ENCODE measurements at regions not wholly inside any gene's neighbourhood (a gene's known extent, or its start where the extent isn't known, plus 50 kb on each side); places are given as distances from the start of the nearest gene placed in this dataset.

GRCh38 chr6:109306733-109307132, 75.5 kb downstream of the CD164 start:
- H3K4me3 ChIP-seq (ENCODE audit: low read depth, low read length, poor library complexity, severe bottlenecking): no peak overlapping the region
- H3K79me2 ChIP-seq (ENCODE audit: insufficient read depth, low read depth, low read length): no peaks in the 10 kb centered on the region
- no peaks in the 10 kb centered on the region for H3K36me3 ChIP-seq (ENCODE audit: insufficient read depth, low read length)
- peaks cover 27% of the 10 kb centered on the region for H3K4me1 ChIP-seq (ENCODE audit: insufficient read depth, low read length, poor library complexity, severe bottlenecking)
- POLR2A ChIA-PET: no interaction called here
- H4K20me1 ChIP-seq (ENCODE audit: insufficient read depth, low read length): no peaks in the 10 kb centered on the region
- TF ChIP-seq CTCF (conservative IDR thresholded peaks at IDR 0.05; ENCODE audit: low read length) (no peak), EZH2phosphoT487 (IDR thresholded peaks at IDR 0.05; ENCODE audit: borderline replicate concordance, low read depth, low read length) (no peak)
- H3K9me3 ChIP-seq (ENCODE audit: low read length): no peaks in the 10 kb centered on the region
- intact Hi-C loops (cut with micrococcal nuclease; ENCODE audit: unreplicated experiment): no loop called here
- no peak overlapping the region for H3K4me2 ChIP-seq (ENCODE audit: low read length)
- H2AFZ ChIP-seq (ENCODE audit: low read length): no peak overlapping the region
- DNase-seq (ENCODE audit: low spot score): no peak
- no TSS peak for BruUV-seq (replicated peaks)
- H3K27ac ChIP-seq (ENCODE audit: low read depth, low read length, poor library complexity, severe bottlenecking): no peak overlapping the region
- H3K9me2 ChIP-seq (ENCODE audit: insufficient read depth, low read length): no peaks in the 10 kb centered on the region
- CTCF ChIA-PET (ENCODE audit: unreplicated experiment): no interaction called here

GRCh38 chr6:109305028-109305427, 77.2 kb downstream of the CD164 start:
- no peak for TF ChIP-seq EZH2phosphoT487 (IDR thresholded peaks at IDR 0.05; ENCODE audit: borderline replicate concordance, low read depth, low read length)
- peak overlapping the region; percentile 11 for H3K27ac ChIP-seq (ENCODE audit: low read depth, low read length, poor library complexity, severe bottlenecking)
- peak overlapping the region; percentile 68 for H3K4me2 ChIP-seq (ENCODE audit: low read length)
- H3K4me3 ChIP-seq (ENCODE audit: low read depth, low read length, poor library complexity, severe bottlenecking): no peak overlapping the region
- no peaks in the 10 kb centered on the region for H3K79me2 ChIP-seq (ENCODE audit: insufficient read depth, low read depth, low read length)
- H4K20me1 ChIP-seq (ENCODE audit: insufficient read depth, low read length): no peaks in the 10 kb centered on the region
- H3K36me3 ChIP-seq (ENCODE audit: insufficient read depth, low read length): no peaks in the 10 kb centered on the region
- intact Hi-C loops (cut with micrococcal nuclease; ENCODE audit: unreplicated experiment): no loop called here
- BruUV-seq (replicated peaks): no TSS peak
- H3K4me1 ChIP-seq (ENCODE audit: insufficient read depth, low read length, poor library complexity, severe bottlenecking): peaks cover 28% of the 10 kb centered on the region
- CTCF ChIA-PET (ENCODE audit: unreplicated experiment): interaction anchor here (1.2 kb wide), 1 partner anchor 8 kb away, joined by 3 read pairs; no protein-coding TSS in a partner anchor
- H3K9me2 ChIP-seq (ENCODE audit: insufficient read depth, low read length): no peaks in the 10 kb centered on the region
- DNase-seq (ENCODE audit: low spot score): no peak
- peak overlapping the region; percentile 81; the same call in 1 of the 2 replicates for H2AFZ ChIP-seq (ENCODE audit: low read length)
- H3K9me3 ChIP-seq (ENCODE audit: low read length): no peaks in the 10 kb centered on the region
- POLR2A ChIA-PET: interaction anchor here (0.6 kb wide), 1 partner anchor 1483 kb away, joined by 3 read pairs; no protein-coding TSS in a partner anchor

- Histone ChIP-seq H2AFZ (ENCODE audit: low read length) (peak overlapping the region; percentile 81), H3K79me2 (ENCODE audit: insufficient read depth, low read depth, low read length) (no peaks in the 10 kb centered on the region), H3K4me3 (ENCODE audit: low read depth, low read length, poor library complexity, severe bottlenecking) (peak overlapping the region; percentile 21), H3K4me2 (ENCODE audit: low read length) (peak overlapping the region; percentile 68), H3K27ac (ENCODE audit: low read depth, low read length, poor library complexity, severe bottlenecking) (peak overlapping the region; percentile 17), H3K4me1 (ENCODE audit: insufficient read depth, low read length, poor library complexity, severe bottlenecking) (peaks cover 34% of the 10 kb centered on the region), H3K36me3 (ENCODE audit: insufficient read depth, low read length) (no peaks in the 10 kb centered on the region), H3K9me2 (ENCODE audit: insufficient read depth, low read length) (no peaks in the 10 kb centered on the region), H3K9me3 (ENCODE audit: low read length) (no peaks in the 10 kb centered on the region), H4K20me1 (ENCODE audit: insufficient read depth, low read length) (no peaks in the 10 kb centered on the region)
- DNase-seq (ENCODE audit: low spot score): peak; percentile 55
- no peak for TF ChIP-seq EZH2phosphoT487 (IDR thresholded peaks at IDR 0.05; ENCODE audit: borderline replicate concordance, low read depth, low read length)
- TF ChIP-seq CTCF (conservative IDR thresholded peaks at IDR 0.05; ENCODE audit: low read length): no peak
- BruUV-seq (replicated peaks): no TSS peak
- POLR2A ChIA-PET: interaction anchor here (0.6 to 0.8 kb wide), 2 partner anchors 12 to 1482 kb away, joined by 3 read pairs; no protein-coding TSS in a partner anchor
- intact Hi-C loops (cut with micrococcal nuclease; ENCODE audit: unreplicated experiment): no loop called here
- CTCF ChIA-PET (ENCODE audit: unreplicated experiment): interaction anchor here (1.2 kb wide), 1 partner anchor 8 kb away, joined by 3 read pairs; no protein-coding TSS in a partner anchor
Observed at GRCh38 chr6:109304284-109305015, 77.8 kb downstream of the CD164 start.
